ENCODE measurements at regions not wholly inside any gene's neighbourhood (a gene's known extent, or its start where the extent isn't known, plus 50 kb on each side); places are given as distances from the start of the nearest gene placed in this dataset.

DNA sequence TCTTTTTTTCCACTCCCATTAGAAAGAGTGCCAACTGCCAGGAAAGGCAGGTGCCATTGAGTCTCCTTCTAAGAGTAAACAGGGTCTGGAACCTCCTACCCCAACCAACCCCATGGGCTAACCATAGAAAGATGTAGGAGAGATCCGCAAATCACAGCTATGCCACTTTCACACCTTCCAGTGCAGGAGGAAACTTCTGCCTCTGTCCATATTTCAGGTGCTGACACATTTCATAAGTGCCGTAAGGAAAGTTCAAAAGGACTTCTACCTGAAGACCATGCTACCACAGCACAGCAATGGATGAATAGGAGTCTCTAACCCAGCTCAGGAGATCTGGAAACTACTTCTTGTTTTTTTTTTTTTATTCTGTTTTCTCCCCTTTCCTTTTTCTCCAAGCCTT, 145.8 kb downstream of the FBXO8 start:
- TF ChIP-seq, protein P1, sequence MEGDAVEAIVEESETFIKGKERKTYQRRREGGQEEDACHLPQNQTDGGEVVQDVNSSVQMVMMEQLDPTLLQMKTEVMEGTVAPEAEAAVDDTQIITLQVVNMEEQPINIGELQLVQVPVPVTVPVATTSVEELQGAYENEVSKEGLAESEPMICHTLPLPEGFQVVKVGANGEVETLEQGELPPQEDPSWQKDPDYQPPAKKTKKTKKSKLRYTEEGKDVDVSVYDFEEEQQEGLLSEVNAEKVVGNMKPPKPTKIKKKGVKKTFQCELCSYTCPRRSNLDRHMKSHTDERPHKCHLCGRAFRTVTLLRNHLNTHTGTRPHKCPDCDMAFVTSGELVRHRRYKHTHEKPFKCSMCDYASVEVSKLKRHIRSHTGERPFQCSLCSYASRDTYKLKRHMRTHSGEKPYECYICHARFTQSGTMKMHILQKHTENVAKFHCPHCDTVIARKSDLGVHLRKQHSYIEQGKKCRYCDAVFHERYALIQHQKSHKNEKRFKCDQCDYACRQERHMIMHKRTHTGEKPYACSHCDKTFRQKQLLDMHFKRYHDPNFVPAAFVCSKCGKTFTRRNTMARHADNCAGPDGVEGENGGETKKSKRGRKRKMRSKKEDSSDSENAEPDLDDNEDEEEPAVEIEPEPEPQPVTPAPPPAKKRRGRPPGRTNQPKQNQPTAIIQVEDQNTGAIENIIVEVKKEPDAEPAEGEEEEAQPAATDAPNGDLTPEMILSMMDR (conservative IDR thresholded peaks at IDR 0.05; ENCODE audit: low read depth, low read length) = no peak
- no peak for TF ChIP-seq EZH2phosphoT487 (IDR thresholded peaks at IDR 0.05; ENCODE audit: borderline replicate concordance, low read length)

Measured in PC-3 (cell line).